ENCODE measurements at regions not wholly inside any gene's neighbourhood (a gene's known extent, or its start where the extent isn't known, plus 50 kb on each side); places are given as distances from the start of the nearest gene placed in this dataset.
A peak's percentile ranks its signal among the peaks of the same experiment; 100 is the strongest.

GRCh38 chr18:69217196-69218000 lies 183.3 kb upstream of the DOK6 start:
- peak; percentile 84 to 86 for DNase-seq

- DNase-seq = no peak
These were observed 180.2 kb upstream of the DOK6 start for GRCh38 chr18:69220529-69220928.

GRCh38 chr18:69222089-69222488 lies 178.6 kb upstream of the DOK6 start:
- no peak for DNase-seq

GRCh38 chr18:69226971-69227370 lies 173.7 kb upstream of the DOK6 start:
- DNase-seq = no peak

- DNase-seq = no peak
These were observed 170.5 kb upstream of the DOK6 start for GRCh38 chr18:69230204-69230603.

- no peak for DNase-seq
These were observed 167.1 kb upstream of the DOK6 start for GRCh38 chr18:69233465-69234054.

- no peak for DNase-seq
These were observed 160.6 kb upstream of the DOK6 start for GRCh38 chr18:69239849-69240674.

GRCh38 chr18:69246027-69246426 lies 154.7 kb upstream of the DOK6 start:
- peak in 1 of 2 experiments; percentile 69 for DNase-seq

GRCh38 chr18:69250305-69251151 lies 150.2 kb upstream of the DOK6 start:
- DNase-seq = no peak

GRCh38 chr18:69257861-69258458 lies 142.7 kb upstream of the DOK6 start:
- DNase-seq = no peak

- no peak for DNase-seq
These were observed 141.4 kb upstream of the DOK6 start for GRCh38 chr18:69259282-69259681.

- no peak for DNase-seq
These were observed 139.3 kb upstream of the DOK6 start for GRCh38 chr18:69261406-69261805.

GRCh38 chr18:69265656-69266055 lies 135.0 kb upstream of the DOK6 start:
- DNase-seq = no peak

- no peak for DNase-seq
These were observed 132.8 kb upstream of the DOK6 start for GRCh38 chr18:69267895-69268294.

GRCh38 chr18:69282371-69282770 lies 118.3 kb upstream of the DOK6 start:
- no peak for DNase-seq

GRCh38 chr18:69291044-69291443 lies 109.6 kb upstream of the DOK6 start:
- no peak for DNase-seq

GRCh38 chr18:69291755-69292154 lies 108.9 kb upstream of the DOK6 start:
- DNase-seq = no peak

GRCh38 chr18:69300185-69300584 lies 100.5 kb upstream of the DOK6 start:
- no peak for DNase-seq

GRCh38 chr18:69308619-69309018 lies 92.1 kb upstream of the DOK6 start:
- DNase-seq = no peak

- no peak for DNase-seq
These were observed 74.6 kb upstream of the DOK6 start for GRCh38 chr18:69326094-69326493.

- DNase-seq = no peak
These were observed 72.6 kb upstream of the DOK6 start for GRCh38 chr18:69328086-69328485.

GRCh38 chr18:69330385-69331005 lies 70.2 kb upstream of the DOK6 start:
- no peak for DNase-seq

Data from SHP77 (cell line).